Mucosa of descending colon (tissue), 3 donors: ENCODE measurements at regions not wholly inside any gene's neighbourhood (a gene's known extent, or its start where the extent isn't known, plus 50 kb on each side); places are given as distances from the start of the nearest gene placed in this dataset.

Source experiments
- ATAC-seq: fragments of 200-7000 bp; cut with Tn5 transposase; one replicate; pipeline ENCODE4 v1.9.1; 2020; ENCODE audit warnings: mild to moderate bottlenecking, moderate library complexity
- DNase-seq, 3 donors: peaks; one replicate each; pipeline ENCODE4 v3.0.0-alpha.2; 2020
- H3K36me3 ChIP-seq: fragments of 200-600 bp; one replicate; pipeline ENCODE4 v1.8.0; 2021; ENCODE audit warnings: low read depth, mild to moderate bottlenecking
- H3K4me1 ChIP-seq: fragments of 200-600 bp; one replicate; pipeline ENCODE4 v1.8.0; 2021; ENCODE audit warnings: low read depth, mild to moderate bottlenecking
- H3K4me3 ChIP-seq: fragments of 200-600 bp; one replicate; pipeline ENCODE4 v1.8.0; 2021; ENCODE audit warnings: mild to moderate bottlenecking
- H3K9me3 ChIP-seq: fragments of 200-600 bp; one replicate; pipeline ENCODE4 v1.8.0; 2021; ENCODE audit warnings: mild to moderate bottlenecking
- intact Hi-C, 2 donors: fragments of 100-400 bp; cut with DNase I in 1 of 2; cut with micrococcal nuclease in 1 of 2; formaldehyde crosslinking; loops; one replicate each; pipeline versions ENCODE4 v1.11.0 to v1.11.1; 2022; cut with DNase I, micrococcal nuclease
- TF ChIP-seq, protein P1 (sequence below): fragments of 200-600 bp; IDR thresholded peaks from one replicate; pipeline ENCODE4 v1.8.0; 2022; ENCODE audit warnings: antibody characterized with exemption, mild to moderate bottlenecking
- donor health status: DM: no; HTN: no; CAD: no; lungs with moderate emphysema.
- donor health status: DM: no; HTN: no; CAD: no.
- donor health status: DM: no; HTN: yes; CAD: no.

DNA sequence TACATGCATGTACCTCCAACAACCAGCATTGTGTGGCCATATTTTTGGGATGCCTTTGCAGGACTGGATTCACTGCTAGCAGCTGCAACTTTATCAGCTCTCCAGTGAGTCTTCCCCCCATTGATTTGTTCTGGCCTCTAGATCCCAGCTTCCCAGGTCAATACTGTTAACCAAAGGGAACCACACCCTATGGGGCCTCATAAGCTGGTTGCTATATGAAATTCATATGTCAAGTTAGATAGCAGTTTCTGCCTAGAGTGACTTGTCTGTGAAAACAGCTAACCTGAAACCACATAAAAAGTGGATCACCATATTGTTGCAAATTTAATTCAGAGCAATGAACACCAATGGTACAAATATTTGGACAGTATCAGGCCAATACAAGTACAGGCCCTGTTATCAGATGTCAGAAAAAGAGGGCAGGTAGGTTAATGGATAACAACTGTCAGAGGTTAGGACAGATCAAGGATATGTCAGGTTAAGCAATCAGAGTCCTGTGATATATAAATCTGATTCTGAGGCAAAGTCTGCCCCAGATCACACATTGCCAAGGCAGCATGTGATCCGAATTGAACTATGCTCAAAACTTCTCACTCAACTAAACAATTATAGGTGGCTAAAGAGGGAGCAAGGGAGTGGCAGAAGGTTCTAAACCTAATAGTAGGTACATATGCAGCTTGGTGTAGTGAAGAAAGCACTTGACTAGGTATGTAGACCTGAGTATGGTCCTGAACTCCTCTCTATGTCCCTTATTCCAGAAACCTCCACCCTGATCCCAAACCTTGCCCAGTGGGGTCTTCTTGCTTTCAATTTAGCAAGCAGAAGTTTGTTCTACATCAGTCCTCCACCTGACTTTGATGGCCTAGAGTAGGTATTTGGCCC lies 94.7 kb upstream of the FOXN2 start:
- peak; percentile 65 for ATAC-seq
- no peak for DNase-seq

DNA sequence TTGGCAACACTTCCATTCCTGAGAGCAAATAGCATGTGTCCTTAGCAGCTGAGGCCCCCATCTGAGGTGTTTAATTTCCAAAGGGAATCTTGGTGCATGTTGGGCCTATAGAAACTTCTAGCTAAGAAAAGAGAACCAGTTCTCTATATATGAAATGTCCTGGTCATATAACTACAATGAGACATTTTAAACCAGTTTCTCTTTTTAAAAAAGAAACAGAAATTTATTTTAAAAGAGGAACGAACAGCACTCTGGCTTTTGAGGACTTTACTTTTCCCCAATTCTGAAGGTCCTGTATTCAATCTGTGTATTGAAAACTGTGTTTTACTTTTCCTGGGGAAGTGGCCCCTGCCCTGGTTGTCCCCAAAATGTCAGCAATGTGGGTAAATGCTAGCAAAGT lies 94.0 kb upstream of the FOXN2 start:
- peaks cover 5% of the 10 kb centered on the region for H3K4me1 ChIP-seq
- intact Hi-C loops = no loop called here
- TF ChIP-seq, protein P1, sequence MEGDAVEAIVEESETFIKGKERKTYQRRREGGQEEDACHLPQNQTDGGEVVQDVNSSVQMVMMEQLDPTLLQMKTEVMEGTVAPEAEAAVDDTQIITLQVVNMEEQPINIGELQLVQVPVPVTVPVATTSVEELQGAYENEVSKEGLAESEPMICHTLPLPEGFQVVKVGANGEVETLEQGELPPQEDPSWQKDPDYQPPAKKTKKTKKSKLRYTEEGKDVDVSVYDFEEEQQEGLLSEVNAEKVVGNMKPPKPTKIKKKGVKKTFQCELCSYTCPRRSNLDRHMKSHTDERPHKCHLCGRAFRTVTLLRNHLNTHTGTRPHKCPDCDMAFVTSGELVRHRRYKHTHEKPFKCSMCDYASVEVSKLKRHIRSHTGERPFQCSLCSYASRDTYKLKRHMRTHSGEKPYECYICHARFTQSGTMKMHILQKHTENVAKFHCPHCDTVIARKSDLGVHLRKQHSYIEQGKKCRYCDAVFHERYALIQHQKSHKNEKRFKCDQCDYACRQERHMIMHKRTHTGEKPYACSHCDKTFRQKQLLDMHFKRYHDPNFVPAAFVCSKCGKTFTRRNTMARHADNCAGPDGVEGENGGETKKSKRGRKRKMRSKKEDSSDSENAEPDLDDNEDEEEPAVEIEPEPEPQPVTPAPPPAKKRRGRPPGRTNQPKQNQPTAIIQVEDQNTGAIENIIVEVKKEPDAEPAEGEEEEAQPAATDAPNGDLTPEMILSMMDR = no peak
- no peak overlapping the region for H3K4me3 ChIP-seq
- ATAC-seq (no peak), DNase-seq (no peak)
- H3K9me3 ChIP-seq = no peaks in the 10 kb centered on the region
- H3K36me3 ChIP-seq = no peaks in the 10 kb centered on the region

More for the DNA sequence above, 94.7 kb upstream of the FOXN2 start:
- TF ChIP-seq, protein P1 = no peak
- intact Hi-C loops = no loop called here
- Histone ChIP-seq H3K9me3 (no peaks in the 10 kb centered on the region), H3K36me3 (no peaks in the 10 kb centered on the region), H3K4me1 (peaks cover 5% of the 10 kb centered on the region), H3K4me3 (no peak overlapping the region)

- ATAC-seq (peak; percentile 37), DNase-seq (no peak)
- H3K4me3 ChIP-seq = no peak overlapping the region
- intact Hi-C loops = no loop called here
- H3K36me3 ChIP-seq = no peaks in the 10 kb centered on the region
- H3K9me3 ChIP-seq = no peaks in the 10 kb centered on the region
- TF ChIP-seq, protein P1 = no peak
- H3K4me1 ChIP-seq = peaks cover 5% of the 10 kb centered on the region
Measured at GRCh38 chr2:48221846-48222516, 92.5 kb upstream of the FOXN2 start.

DNA sequence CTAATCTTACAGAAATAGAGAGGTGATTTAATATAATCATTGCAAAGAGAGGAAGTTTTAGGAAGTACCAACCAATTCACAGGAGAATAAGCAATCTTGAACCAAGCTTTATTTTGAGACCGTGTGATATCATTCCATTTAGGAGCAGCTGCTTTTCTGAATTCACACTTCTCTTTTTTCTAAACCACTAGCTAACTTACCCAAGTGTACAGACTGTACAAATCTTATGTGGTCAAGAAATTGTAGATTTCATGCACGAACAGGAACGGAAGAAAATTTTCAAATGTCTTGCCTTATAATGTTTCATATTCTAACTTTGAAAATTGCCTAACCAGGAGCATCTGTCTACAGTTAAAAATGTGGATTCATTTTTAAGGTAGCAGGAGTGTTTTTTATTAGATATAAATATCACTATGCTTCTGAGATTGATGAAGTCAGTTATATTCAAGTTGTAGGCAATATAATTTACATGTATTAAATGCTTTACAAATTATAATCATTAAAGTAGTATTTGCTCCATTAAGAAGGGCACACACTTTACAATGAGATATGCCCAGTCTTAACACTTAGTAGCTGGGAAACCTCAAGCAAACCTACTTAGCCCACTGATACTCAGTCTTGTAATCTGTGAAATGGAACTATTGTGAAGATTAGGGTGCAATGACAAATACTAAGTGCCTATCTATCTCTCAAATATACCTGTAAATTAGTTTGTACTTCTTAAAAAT lies 86.7 kb upstream of the FOXN2 start:
- H3K4me3 ChIP-seq = no peak overlapping the region
- H3K9me3 ChIP-seq = no peaks in the 10 kb centered on the region
- TF ChIP-seq, protein P1 = no peak
- H3K36me3 ChIP-seq = no peaks in the 10 kb centered on the region
- DNase-seq = no peak
- no peaks in the 10 kb centered on the region for H3K4me1 ChIP-seq
- intact Hi-C loops = no loop called here
- ATAC-seq = peak; percentile 48

GRCh38 chr2:48228345-48228684 lies 86.2 kb upstream of the FOXN2 start:
- Histone ChIP-seq H3K36me3 (no peaks in the 10 kb centered on the region), H3K9me3 (no peaks in the 10 kb centered on the region), H3K4me3 (no peak overlapping the region), H3K4me1 (no peaks in the 10 kb centered on the region)
- TF ChIP-seq, protein P1 = no peak
- intact Hi-C loops = no loop called here
- ATAC-seq (no peak), DNase-seq (no peak)
